Lung (tissue), 11 donors: ENCODE measurements at regions not wholly inside any gene's neighbourhood (a gene's known extent, or its start where the extent isn't known, plus 50 kb on each side); places are given as distances from the start of the nearest gene placed in this dataset.

ENCODE experiments used
- ATAC-seq: fragments of 200-7000 bp; cut with Tn5 transposase; one replicate; pipeline ENCODE4 v1.9.1; 2020; ENCODE audit warnings: moderate number of reproducible peaks; ENCODE audit not compliant: insufficient read depth, low FRiP score
- DNase-seq, 3 donors: peaks; one replicate each; pipeline ENCODE4 v3.0.0-alpha.2; 2013 to 2017
- H3K27ac ChIP-seq, 2 donors: one replicate each; pipeline ENCODE4 v1.5.1; 2013; ENCODE audit warnings: mild to moderate bottlenecking in 2 of 2, moderate library complexity in 2 of 2, control low read depth in 1 of 2, inconsistent platforms in 1 of 2, low read depth in 1 of 2, low read length in 1 of 2
- H3K27me3 ChIP-seq, 3 donors: one replicate each; pipeline ENCODE4 v1.5.1; 2013; ENCODE audit warnings: low read length in 2 of 3; ENCODE audit not compliant: control insufficient read depth in 3 of 3, insufficient read depth in 3 of 3
- H3K36me3 ChIP-seq, 4 donors: one replicate each; pipeline ENCODE4 v1.5.1; 2013; ENCODE audit warnings: low read length in 4 of 4, mild to moderate bottlenecking in 1 of 4, moderate library complexity in 1 of 4; ENCODE audit not compliant: control insufficient read depth in 4 of 4, insufficient read depth in 4 of 4
- H3K4me1 ChIP-seq, 5 donors: one replicate each; pipeline ENCODE4 v1.5.1; 2013; ENCODE audit warnings: low read length in 5 of 5, mild to moderate bottlenecking in 2 of 5, moderate library complexity in 1 of 5; ENCODE audit not compliant: control insufficient read depth in 5 of 5, insufficient read depth in 5 of 5
- H3K4me3 ChIP-seq: one replicate; pipeline ENCODE4 v1.5.1; 2013; ENCODE audit warnings: mild to moderate bottlenecking, control low read depth, moderate library complexity
- H3K9ac ChIP-seq, 2 donors: one replicate each; pipeline ENCODE4 v1.5.1; 2013; ENCODE audit warnings: low read length in 2 of 2, control low read depth in 1 of 2; ENCODE audit not compliant: insufficient read depth in 1 of 2
- H3K9me3 ChIP-seq, 4 donors: one replicate each; pipeline ENCODE4 v1.5.1; 2013; ENCODE audit warnings: low read length in 3 of 4, mild to moderate bottlenecking in 1 of 4, moderate library complexity in 1 of 4; ENCODE audit not compliant: control insufficient read depth in 4 of 4, insufficient read depth in 3 of 4
- CTCF ChIP-seq: IDR thresholded peaks from 2 replicates; pipeline ENCODE4 v1.5.1; 2012; ENCODE audit warnings: mild to moderate bottlenecking; ENCODE audit errors: control extremely low read depth, extremely low read depth
- WGBS, 2 donors: extraction: QIAGEN DNeasy Blood & Tissue Kit; methylation state at CpG; one replicate each; pipeline ENCODE4 v1.1.7; 2013; 5-methylcytosine and 5-hydroxymethylcytosine counted together
- donor health status: control.
- donor health status: control.
- donor health status: Bipolar disorder and iron deficiency.
- donor health status: healthy.
- donor health status: DM: yes; HTN: yes; CAD: no.

- no peak overlapping the region for H3K9ac ChIP-seq
- no peak for TF ChIP-seq CTCF
- no peaks in the 10 kb centered on the region for H3K4me1 ChIP-seq
- no peak for ATAC-seq
- H3K27ac ChIP-seq = no peak overlapping the region
- H3K27me3 ChIP-seq = no peaks in the 10 kb centered on the region
- H3K9me3 ChIP-seq = peaks cover 0 to 2% (median 0%) of the 10 kb centered on the region in 4 donors
- no peak for DNase-seq
- H3K4me3 ChIP-seq = no peak overlapping the region
- WGBS, 2 donors = 53 to 56% methylated on average over 1 of the region's 1 CpG
- H3K36me3 ChIP-seq = no peaks in the 10 kb centered on the region
Measured at GRCh38 chr6:82567621-82568020, 204.0 kb downstream of the TPBG start.

GRCh38 chr6:82568290-82568993 is 204.8 kb downstream of the TPBG start:
- 78 to 86% methylated on average over 6 of the region's 6 CpGs for WGBS, 2 donors

GRCh38 chr6:82569022-82569421 is 205.4 kb downstream of the TPBG start:
- 94 to 95% methylated on average over 1 of the region's 1 CpG for WGBS, 2 donors
- Histone ChIP-seq H3K9me3 (peaks cover 0 to 2% (median 0%) of the 10 kb centered on the region in 4 donors), H3K4me3 (no peak overlapping the region), H3K36me3 (no peaks in the 10 kb centered on the region), H3K27me3 (no peaks in the 10 kb centered on the region), H3K9ac (no peak overlapping the region), H3K27ac (no peak overlapping the region), H3K4me1 (no peaks in the 10 kb centered on the region)
- DNase-seq (no peak), ATAC-seq (no peak)
- no peak for TF ChIP-seq CTCF

More at GRCh38 chr6:82568290-82568993, 204.8 kb downstream of the TPBG start:
- DNase-seq (no peak), ATAC-seq (no peak)
- no peak for TF ChIP-seq CTCF
- Histone ChIP-seq H3K9ac (no peak overlapping the region), H3K4me3 (no peak overlapping the region), H3K4me1 (no peaks in the 10 kb centered on the region), H3K9me3 (peaks cover 0 to 2% (median 0%) of the 10 kb centered on the region in 4 donors), H3K36me3 (no peaks in the 10 kb centered on the region), H3K27ac (no peak overlapping the region), H3K27me3 (no peaks in the 10 kb centered on the region)

GRCh38 chr6:82570083-82570482 is 206.5 kb downstream of the TPBG start:
- ATAC-seq (no peak), DNase-seq (peak; percentile 6 to 22 (median 19))
- no peak for TF ChIP-seq CTCF
- 57 to 74% methylated on average over 3 of the region's 3 CpGs for WGBS, 2 donors
- no peak overlapping the region for H3K4me3 ChIP-seq
- H3K36me3 ChIP-seq = no peaks in the 10 kb centered on the region
- H3K9me3 ChIP-seq = peaks cover 0 to 2% (median 0%) of the 10 kb centered on the region in 4 donors
- H3K27ac ChIP-seq = no peak overlapping the region
- H3K27me3 ChIP-seq = no peaks in the 10 kb centered on the region
- H3K4me1 ChIP-seq = no peaks in the 10 kb centered on the region
- no peak overlapping the region for H3K9ac ChIP-seq
